ENCODE measurements at regions not wholly inside any gene's neighbourhood (a gene's known extent, or its start where the extent isn't known, plus 50 kb on each side); places are given as distances from the start of the nearest gene placed in this dataset.

DNA sequence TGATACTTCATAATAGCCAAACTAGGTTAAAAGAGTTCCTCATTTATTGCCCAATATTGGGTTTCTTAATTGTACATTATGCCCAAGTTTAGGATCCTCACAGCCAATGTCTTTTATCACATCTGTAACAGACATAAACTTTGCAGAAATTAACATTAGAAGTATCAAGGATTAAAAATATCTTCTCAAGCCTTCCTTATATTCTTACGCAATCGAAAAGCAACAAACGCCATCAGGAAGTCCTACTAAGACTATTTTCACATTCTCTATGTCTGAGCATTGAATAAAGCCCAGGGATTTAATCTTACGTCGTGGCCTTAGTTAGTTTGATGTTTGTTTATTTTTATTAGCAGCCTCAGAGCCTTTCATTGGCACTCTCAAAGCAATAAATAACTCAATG lies 1660.4 kb upstream of the MIR17HG start:
- Histone ChIP-seq H3K4me3 (no peak overlapping the region), H4K20me1 (replicated peaks; ENCODE audit: insufficient read depth) (no peaks in the 10 kb centered on the region), H3K36me3 (ENCODE audit: insufficient read depth) (no peaks in the 10 kb centered on the region), H3K27ac (ENCODE audit: low read depth) (no peak overlapping the region), H3K4me1 (ENCODE audit: insufficient read depth) (no peaks in the 10 kb centered on the region), H2AFZ (no peak overlapping the region), H3K27me3 (ENCODE audit: insufficient read depth) (no peaks in the 10 kb centered on the region), H3K4me2 (no peak overlapping the region), H3K9me2 (ENCODE audit: insufficient read depth) (no peaks in the 10 kb centered on the region; the same call in none of the 2 replicates), H3K79me2 (replicated peaks; ENCODE audit: insufficient read depth) (no peaks in the 10 kb centered on the region), H3F3A (replicated peaks; ENCODE audit: low read depth) (no peaks in the 10 kb centered on the region)
- H3K4me1 Mint-ChIP-seq = no peaks in the 10 kb centered on the region
- peaks cover 2% of the 10 kb centered on the region for H3K27me3 Mint-ChIP-seq (ENCODE audit: insufficient read depth, low read depth, poor library complexity)
- no peak for ATAC-seq
- TF ChIP-seq, protein P1, sequence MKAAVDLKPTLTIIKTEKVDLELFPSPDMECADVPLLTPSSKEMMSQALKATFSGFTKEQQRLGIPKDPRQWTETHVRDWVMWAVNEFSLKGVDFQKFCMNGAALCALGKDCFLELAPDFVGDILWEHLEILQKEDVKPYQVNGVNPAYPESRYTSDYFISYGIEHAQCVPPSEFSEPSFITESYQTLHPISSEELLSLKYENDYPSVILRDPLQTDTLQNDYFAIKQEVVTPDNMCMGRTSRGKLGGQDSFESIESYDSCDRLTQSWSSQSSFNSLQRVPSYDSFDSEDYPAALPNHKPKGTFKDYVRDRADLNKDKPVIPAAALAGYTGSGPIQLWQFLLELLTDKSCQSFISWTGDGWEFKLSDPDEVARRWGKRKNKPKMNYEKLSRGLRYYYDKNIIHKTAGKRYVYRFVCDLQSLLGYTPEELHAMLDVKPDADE (IDR thresholded peaks at IDR 0.05) = no peak
- TF ChIP-seq ZNF331 (CRISPR knock-in tag; IDR thresholded peaks at IDR 0.05; ENCODE audit: low read depth) (no peak), CREB1 (CRISPR knock-in tag; IDR thresholded peaks at IDR 0.05; ENCODE audit: low read depth) (no peak), ZNF114 (CRISPR knock-in tag; IDR thresholded peaks at IDR 0.05) (no peak), EZH2phosphoT487 (IDR thresholded peaks at IDR 0.05; ENCODE audit: unreplicated experiment) (no peak), POLR2AphosphoS5 (IDR thresholded peaks at IDR 0.05; ENCODE audit: low read depth) (no peak), NANOG (IDR thresholded peaks at IDR 0.05; ENCODE audit: borderline replicate concordance) (no peak)
- TF ChIP-seq, protein P2, sequence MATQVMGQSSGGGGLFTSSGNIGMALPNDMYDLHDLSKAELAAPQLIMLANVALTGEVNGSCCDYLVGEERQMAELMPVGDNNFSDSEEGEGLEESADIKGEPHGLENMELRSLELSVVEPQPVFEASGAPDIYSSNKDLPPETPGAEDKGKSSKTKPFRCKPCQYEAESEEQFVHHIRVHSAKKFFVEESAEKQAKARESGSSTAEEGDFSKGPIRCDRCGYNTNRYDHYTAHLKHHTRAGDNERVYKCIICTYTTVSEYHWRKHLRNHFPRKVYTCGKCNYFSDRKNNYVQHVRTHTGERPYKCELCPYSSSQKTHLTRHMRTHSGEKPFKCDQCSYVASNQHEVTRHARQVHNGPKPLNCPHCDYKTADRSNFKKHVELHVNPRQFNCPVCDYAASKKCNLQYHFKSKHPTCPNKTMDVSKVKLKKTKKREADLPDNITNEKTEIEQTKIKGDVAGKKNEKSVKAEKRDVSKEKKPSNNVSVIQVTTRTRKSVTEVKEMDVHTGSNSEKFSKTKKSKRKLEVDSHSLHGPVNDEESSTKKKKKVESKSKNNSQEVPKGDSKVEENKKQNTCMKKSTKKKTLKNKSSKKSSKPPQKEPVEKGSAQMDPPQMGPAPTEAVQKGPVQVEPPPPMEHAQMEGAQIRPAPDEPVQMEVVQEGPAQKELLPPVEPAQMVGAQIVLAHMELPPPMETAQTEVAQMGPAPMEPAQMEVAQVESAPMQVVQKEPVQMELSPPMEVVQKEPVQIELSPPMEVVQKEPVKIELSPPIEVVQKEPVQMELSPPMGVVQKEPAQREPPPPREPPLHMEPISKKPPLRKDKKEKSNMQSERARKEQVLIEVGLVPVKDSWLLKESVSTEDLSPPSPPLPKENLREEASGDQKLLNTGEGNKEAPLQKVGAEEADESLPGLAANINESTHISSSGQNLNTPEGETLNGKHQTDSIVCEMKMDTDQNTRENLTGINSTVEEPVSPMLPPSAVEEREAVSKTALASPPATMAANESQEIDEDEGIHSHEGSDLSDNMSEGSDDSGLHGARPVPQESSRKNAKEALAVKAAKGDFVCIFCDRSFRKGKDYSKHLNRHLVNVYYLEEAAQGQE (IDR thresholded peaks at IDR 0.05; ENCODE audit: unreplicated experiment) = no peak
- TF ChIP-seq, protein P3, sequence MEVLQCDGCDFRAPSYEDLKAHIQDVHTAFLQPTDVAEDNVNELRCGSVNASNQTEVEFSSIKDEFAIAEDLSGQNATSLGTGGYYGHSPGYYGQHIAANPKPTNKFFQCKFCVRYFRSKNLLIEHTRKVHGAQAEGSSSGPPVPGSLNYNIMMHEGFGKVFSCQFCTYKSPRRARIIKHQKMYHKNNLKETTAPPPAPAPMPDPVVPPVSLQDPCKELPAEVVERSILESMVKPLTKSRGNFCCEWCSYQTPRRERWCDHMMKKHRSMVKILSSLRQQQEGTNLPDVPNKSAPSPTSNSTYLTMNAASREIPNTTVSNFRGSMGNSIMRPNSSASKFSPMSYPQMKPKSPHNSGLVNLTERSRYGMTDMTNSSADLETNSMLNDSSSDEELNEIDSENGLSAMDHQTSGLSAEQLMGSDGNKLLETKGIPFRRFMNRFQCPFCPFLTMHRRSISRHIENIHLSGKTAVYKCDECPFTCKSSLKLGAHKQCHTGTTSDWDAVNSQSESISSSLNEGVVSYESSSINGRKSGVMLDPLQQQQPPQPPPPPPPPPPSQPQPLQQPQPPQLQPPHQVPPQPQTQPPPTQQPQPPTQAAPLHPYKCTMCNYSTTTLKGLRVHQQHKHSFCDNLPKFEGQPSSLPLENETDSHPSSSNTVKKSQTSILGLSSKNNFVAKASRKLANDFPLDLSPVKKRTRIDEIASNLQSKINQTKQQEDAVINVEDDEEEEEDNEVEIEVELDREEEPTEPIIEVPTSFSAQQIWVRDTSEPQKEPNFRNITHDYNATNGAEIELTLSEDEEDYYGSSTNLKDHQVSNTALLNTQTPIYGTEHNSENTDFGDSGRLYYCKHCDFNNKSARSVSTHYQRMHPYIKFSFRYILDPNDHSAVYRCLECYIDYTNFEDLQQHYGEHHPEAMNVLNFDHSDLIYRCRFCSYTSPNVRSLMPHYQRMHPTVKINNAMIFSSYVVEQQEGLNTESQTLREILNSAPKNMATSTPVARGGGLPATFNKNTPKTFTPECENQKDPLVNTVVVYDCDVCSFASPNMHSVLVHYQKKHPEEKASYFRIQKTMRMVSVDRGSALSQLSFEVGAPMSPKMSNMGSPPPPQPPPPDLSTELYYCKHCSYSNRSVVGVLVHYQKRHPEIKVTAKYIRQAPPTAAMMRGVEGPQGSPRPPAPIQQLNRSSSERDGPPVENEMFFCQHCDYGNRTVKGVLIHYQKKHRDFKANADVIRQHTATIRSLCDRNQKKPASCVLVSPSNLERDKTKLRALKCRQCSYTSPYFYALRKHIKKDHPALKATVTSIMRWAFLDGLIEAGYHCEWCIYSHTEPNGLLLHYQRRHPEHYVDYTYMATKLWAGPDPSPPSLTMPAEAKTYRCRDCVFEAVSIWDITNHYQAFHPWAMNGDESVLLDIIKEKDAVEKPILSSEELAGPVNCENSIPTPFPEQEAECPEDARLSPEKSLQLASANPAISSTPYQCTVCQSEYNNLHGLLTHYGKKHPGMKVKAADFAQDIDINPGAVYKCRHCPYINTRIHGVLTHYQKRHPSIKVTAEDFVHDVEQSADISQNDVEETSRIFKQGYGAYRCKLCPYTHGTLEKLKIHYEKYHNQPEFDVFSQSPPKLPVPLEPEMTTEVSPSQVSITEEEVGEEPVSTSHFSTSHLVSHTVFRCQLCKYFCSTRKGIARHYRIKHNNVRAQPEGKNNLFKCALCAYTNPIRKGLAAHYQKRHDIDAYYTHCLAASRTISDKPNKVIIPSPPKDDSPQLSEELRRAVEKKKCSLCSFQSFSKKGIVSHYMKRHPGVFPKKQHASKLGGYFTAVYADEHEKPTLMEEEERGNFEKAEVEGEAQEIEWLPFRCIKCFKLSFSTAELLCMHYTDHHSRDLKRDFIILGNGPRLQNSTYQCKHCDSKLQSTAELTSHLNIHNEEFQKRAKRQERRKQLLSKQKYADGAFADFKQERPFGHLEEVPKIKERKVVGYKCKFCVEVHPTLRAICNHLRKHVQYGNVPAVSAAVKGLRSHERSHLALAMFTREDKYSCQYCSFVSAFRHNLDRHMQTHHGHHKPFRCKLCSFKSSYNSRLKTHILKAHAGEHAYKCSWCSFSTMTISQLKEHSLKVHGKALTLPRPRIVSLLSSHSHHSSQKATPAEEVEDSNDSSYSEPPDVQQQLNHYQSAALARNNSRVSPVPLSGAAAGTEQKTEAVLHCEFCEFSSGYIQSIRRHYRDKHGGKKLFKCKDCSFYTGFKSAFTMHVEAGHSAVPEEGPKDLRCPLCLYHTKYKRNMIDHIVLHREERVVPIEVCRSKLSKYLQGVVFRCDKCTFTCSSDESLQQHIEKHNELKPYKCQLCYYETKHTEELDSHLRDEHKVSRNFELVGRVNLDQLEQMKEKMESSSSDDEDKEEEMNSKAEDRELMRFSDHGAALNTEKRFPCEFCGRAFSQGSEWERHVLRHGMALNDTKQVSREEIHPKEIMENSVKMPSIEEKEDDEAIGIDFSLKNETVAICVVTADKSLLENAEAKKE (CRISPR knock-in tag; IDR thresholded peaks at IDR 0.05) = no peak
- TF ChIP-seq, protein P4, sequence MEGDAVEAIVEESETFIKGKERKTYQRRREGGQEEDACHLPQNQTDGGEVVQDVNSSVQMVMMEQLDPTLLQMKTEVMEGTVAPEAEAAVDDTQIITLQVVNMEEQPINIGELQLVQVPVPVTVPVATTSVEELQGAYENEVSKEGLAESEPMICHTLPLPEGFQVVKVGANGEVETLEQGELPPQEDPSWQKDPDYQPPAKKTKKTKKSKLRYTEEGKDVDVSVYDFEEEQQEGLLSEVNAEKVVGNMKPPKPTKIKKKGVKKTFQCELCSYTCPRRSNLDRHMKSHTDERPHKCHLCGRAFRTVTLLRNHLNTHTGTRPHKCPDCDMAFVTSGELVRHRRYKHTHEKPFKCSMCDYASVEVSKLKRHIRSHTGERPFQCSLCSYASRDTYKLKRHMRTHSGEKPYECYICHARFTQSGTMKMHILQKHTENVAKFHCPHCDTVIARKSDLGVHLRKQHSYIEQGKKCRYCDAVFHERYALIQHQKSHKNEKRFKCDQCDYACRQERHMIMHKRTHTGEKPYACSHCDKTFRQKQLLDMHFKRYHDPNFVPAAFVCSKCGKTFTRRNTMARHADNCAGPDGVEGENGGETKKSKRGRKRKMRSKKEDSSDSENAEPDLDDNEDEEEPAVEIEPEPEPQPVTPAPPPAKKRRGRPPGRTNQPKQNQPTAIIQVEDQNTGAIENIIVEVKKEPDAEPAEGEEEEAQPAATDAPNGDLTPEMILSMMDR (conservative IDR thresholded peaks at IDR 0.05; ENCODE audit: low read depth in 2 of 2) = no peak
- H3K36me3 Mint-ChIP-seq (ENCODE audit: low read depth) = no peaks in the 10 kb centered on the region; the same call in 2 of the 3 replicates
- no peaks in the 10 kb centered on the region; the same call in 2 of the 3 replicates for H3K9me3 Mint-ChIP-seq
- no peak overlapping the region for H3K27ac Mint-ChIP-seq
- DNase-seq (ENCODE audit: low spot score) = no peak
- no peak overlapping the region for H3K4me3 Mint-ChIP-seq

All from GM23338 (cell line).